GM19035 (cell line): ENCODE measurements at regions not wholly inside any gene's neighbourhood (a gene's known extent, or its start where the extent isn't known, plus 50 kb on each side); places are given as distances from the start of the nearest gene placed in this dataset.
"Not testable (repeated sequence)": the region's sequence is repeated elsewhere in the genome, so short reads cannot be mapped to it uniquely, and the experiment has no call there.

ENCODE experiments used
- ATAC-seq: cut with Tn5 transposase; IDR thresholded peaks from one replicate; pipeline ENCODE4 v1.9.1; 2021; ENCODE audit not compliant: unreplicated experiment

GRCh38 chr9:100794738-100795269 lies 216.9 kb downstream of the CAVIN4 start:
- ATAC-seq, result no peak

- ATAC-seq, result no peak
Observed at GRCh38 chr9:100803956-100804355, 224.6 kb upstream of the PLPPR1 start.

GRCh38 chr9:100811643-100812042 lies 216.9 kb upstream of the PLPPR1 start:
- no peak for ATAC-seq

GRCh38 chr9:100813871-100814270 lies 214.7 kb upstream of the PLPPR1 start:
- ATAC-seq, result no peak

GRCh38 chr9:100819980-100820379 lies 208.5 kb upstream of the PLPPR1 start:
- ATAC-seq, result no peak

GRCh38 chr9:100833035-100833434 lies 195.5 kb upstream of the PLPPR1 start:
- ATAC-seq, result not testable (repeated sequence)

- ATAC-seq, result no peak
Observed at GRCh38 chr9:100838857-100839256, 189.7 kb upstream of the PLPPR1 start.

- no peak for ATAC-seq
Observed at GRCh38 chr9:100848726-100849125, 179.8 kb upstream of the PLPPR1 start.

- ATAC-seq, result no peak
Observed at GRCh38 chr9:100852088-100852487, 176.4 kb upstream of the PLPPR1 start.

GRCh38 chr9:100856238-100856637 lies 172.3 kb upstream of the PLPPR1 start:
- ATAC-seq, result no peak

- no peak for ATAC-seq
Observed at GRCh38 chr9:100865111-100865510, 163.4 kb upstream of the PLPPR1 start.

- no peak for ATAC-seq
Observed at GRCh38 chr9:100865648-100866047, 162.9 kb upstream of the PLPPR1 start.

- no peak for ATAC-seq
Observed at GRCh38 chr9:100869326-100869725, 159.2 kb upstream of the PLPPR1 start.

- no peak for ATAC-seq
Observed at GRCh38 chr9:100879884-100880283, 148.6 kb upstream of the PLPPR1 start.

GRCh38 chr9:100880284-100880683 lies 148.2 kb upstream of the PLPPR1 start:
- no peak for ATAC-seq

GRCh38 chr9:100884518-100884917 lies 144.0 kb upstream of the PLPPR1 start:
- ATAC-seq, result no peak

GRCh38 chr9:100890321-100890720 lies 138.2 kb upstream of the PLPPR1 start:
- ATAC-seq, result no peak

- ATAC-seq, result no peak
Observed at GRCh38 chr9:100911273-100911672, 117.3 kb upstream of the PLPPR1 start.

GRCh38 chr9:100913257-100913656 lies 115.3 kb upstream of the PLPPR1 start:
- ATAC-seq, result no peak

GRCh38 chr9:100914266-100914665 lies 114.3 kb upstream of the PLPPR1 start:
- no peak for ATAC-seq

GRCh38 chr9:100919506-100919905 lies 109.0 kb upstream of the PLPPR1 start:
- ATAC-seq, result no peak

- no peak for ATAC-seq
Observed at GRCh38 chr9:100926366-100926765, 102.2 kb upstream of the PLPPR1 start.

GRCh38 chr9:100927763-100928162 lies 100.8 kb upstream of the PLPPR1 start:
- no peak for ATAC-seq

GRCh38 chr9:100933656-100934055 lies 94.9 kb upstream of the PLPPR1 start:
- ATAC-seq, result no peak
